ENCODE measurements at regions not wholly inside any gene's neighbourhood (a gene's known extent, or its start where the extent isn't known, plus 50 kb on each side); places are given as distances from the start of the nearest gene placed in this dataset.

- Histone ChIP-seq H3K23ac (ENCODE audit: insufficient read length) (no peak overlapping the region), H3K4ac (replicated peaks; ENCODE audit: insufficient read length, low read depth, low read length) (no peak overlapping the region), H4K8ac (ENCODE audit: extremely low read depth, insufficient read depth, low read length) (no peak overlapping the region), H4K20me1 (replicated peaks in 1 of 2; ENCODE audit: control insufficient read depth in 1 of 2, insufficient read depth in 2 of 2, low read length in 2 of 2) (no peaks in the 10 kb centered on the region), H3K27ac (ENCODE audit: low read depth, low read length) (no peak overlapping the region), H3K23me2 (ENCODE audit: low read depth, low read length) (no peaks in the 10 kb centered on the region), H3K56ac (replicated peaks; ENCODE audit: insufficient read length, low read depth, low read length) (no peak overlapping the region), H3K4me1 (replicated peaks in 1 of 4; ENCODE audit: control insufficient read depth in 3 of 4, insufficient read depth in 4 of 4, low read length in 3 of 4) (no peaks in the 10 kb centered on the region), H3K18ac (ENCODE audit: extremely low read depth, low read length) (no peak overlapping the region), H3K9ac (replicated peaks in 1 of 4; ENCODE audit: extremely low read depth in 1 of 4, low read depth in 3 of 4, low read length in 3 of 4) (no peak overlapping the region), H4K91ac (replicated peaks; ENCODE audit: insufficient read length, low read length) (no peak overlapping the region), H2BK12ac (ENCODE audit: low read depth, low read length) (no peak overlapping the region), H3K27me3 (replicated peaks in 1 of 4; ENCODE audit: control insufficient read depth in 3 of 4, extremely low read depth in 1 of 4, insufficient read depth in 3 of 4, low read length in 3 of 4) (no peaks in the 10 kb centered on the region), H2BK15ac (ENCODE audit: low read length) (no peak overlapping the region), H2AK5ac (ENCODE audit: low read depth, low read length) (no peak overlapping the region), H3K9me3 (ENCODE audit: insufficient read depth in 2 of 2, low read depth in 1 of 2, low read length in 1 of 2) (no peaks in the 10 kb centered on the region), H2BK20ac (ENCODE audit: low read length) (no peak overlapping the region), H3K4me2 (ENCODE audit: insufficient read depth in 1 of 2, low read depth in 2 of 2, low read length in 2 of 2) (no peak overlapping the region), H3K14ac (ENCODE audit: insufficient read length) (no peak overlapping the region), H3K79me2 (ENCODE audit: control insufficient read depth in 1 of 2, insufficient read depth in 2 of 2, low read length in 2 of 2) (no peaks in the 10 kb centered on the region), H3K79me1 (ENCODE audit: low read depth, low read length) (no peaks in the 10 kb centered on the region), H2AFZ (ENCODE audit: low read length) (no peak overlapping the region), H3K4me3 (ENCODE audit: extremely low read depth in 1 of 4, insufficient read depth in 2 of 4, low read depth in 3 of 4, low read length in 4 of 4) (no peak overlapping the region), H3K36me3 (ENCODE audit: control insufficient read depth in 2 of 4, insufficient read depth in 4 of 4, low read length in 3 of 4) (no peaks in the 10 kb centered on the region), H2BK120ac (replicated peaks; ENCODE audit: low read depth, low read length) (no peak overlapping the region), H4K5ac (ENCODE audit: insufficient read length, low read depth, low read length) (no peak overlapping the region), H2BK5ac (ENCODE audit: low read depth, low read length) (no peak overlapping the region)
- DNase-seq (ENCODE audit: low read depth in 1 of 2, low spot score in 2 of 2) = no peak
- FAIRE-seq = no peak
- ChIA-PET POLR2A (ENCODE audit: partially characterized antibody) (no interaction called here), CTCF (ENCODE audit: partially characterized antibody) (interaction anchor here (0.9 kb wide), 1 partner anchor 178 kb away, joined by 3 read pairs; no protein-coding TSS in a partner anchor)
- WGBS, 2 experiments (ENCODE audit: extremely low coverage in 1 of 2, insufficient coverage in 1 of 2, insufficient read length in 1 of 2, insufficient replicate concordance in 2 of 2, low coverage in 1 of 2, low lambda C conversion rate in 2 of 2, missing lambda C conversion rate in 1 of 2) = 97% methylated on average over 2 of the region's 2 CpGs; no CpG with 5 or more reads in 1 of the 2 experiments
- TF ChIP-seq KDM1A (IDR thresholded peaks at IDR 0.05; ENCODE audit: borderline replicate concordance, low read length) (no peak), TCF12 (IDR thresholded peaks at IDR 0.05; ENCODE audit: low read depth, low read length) (no peak), SRF (IDR thresholded peaks at IDR 0.05; ENCODE audit: low read depth, low read length) (no peak), RBBP5 (IDR thresholded peaks at IDR 0.05; ENCODE audit: borderline replicate concordance, low read depth, low read length) (no peak), SIRT6 (IDR thresholded peaks at IDR 0.05; ENCODE audit: low read length) (no peak), TEAD4 (IDR thresholded peaks at IDR 0.05; ENCODE audit: low read depth, low read length) (no peak), MAFK (IDR thresholded peaks at IDR 0.05; ENCODE audit: low read depth, low read length) (no peak), ZNF274 (IDR thresholded peaks at IDR 0.05; ENCODE audit: borderline replicate concordance, extremely low read depth, low read length) (no peak), CEBPB (IDR thresholded peaks at IDR 0.05; ENCODE audit: low read depth, low read length) (no peak), POU5F1 (IDR thresholded peaks at IDR 0.05; ENCODE audit: low read depth, low read length) (no peak), EZH2 (IDR thresholded peaks at IDR 0.05; ENCODE audit: low read depth, low read length, severe bottlenecking) (no peak), KDM5A (IDR thresholded peaks at IDR 0.05; ENCODE audit: low read length) (no peak), HDAC6 (IDR thresholded peaks at IDR 0.05; ENCODE audit: low read depth, low read length) (no peak), CHD1 (IDR thresholded peaks at IDR 0.05; ENCODE audit: low read depth, low read length) (no peak), SIN3A (conservative IDR thresholded peaks at IDR 0.05 in 1 of 2, IDR thresholded peaks at IDR 0.05 in 1 of 2; ENCODE audit: low read depth in 1 of 2, low read length in 2 of 2) (no peak), POLR2A (IDR thresholded peaks at IDR 0.05; ENCODE audit: control extremely low read depth in 1 of 2, low read depth in 2 of 2, low read length in 2 of 2) (no peak), HDAC2 (IDR thresholded peaks at IDR 0.05; ENCODE audit: borderline replicate concordance in 1 of 2, low read depth in 2 of 2, low read length in 2 of 2) (no peak)
These were observed 376.9 kb upstream of the TMEFF2 start for GRCh38 chr2:192571636-192572035.
